ENCODE measurements at regions not wholly inside any gene's neighbourhood (a gene's known extent, or its start where the extent isn't known, plus 50 kb on each side); places are given as distances from the start of the nearest gene placed in this dataset.

- no peak for DNase-seq
These were observed 1278.6 kb downstream of the PCDH7 start for GRCh38 chr4:31998807-31999206.

GRCh38 chr4:31999848-32000247 is 1279.7 kb downstream of the PCDH7 start:
- DNase-seq: no peak

- no peak for DNase-seq
These were observed 1280.8 kb downstream of the PCDH7 start for GRCh38 chr4:32000846-32001488.

- DNase-seq: no peak
These were observed 1282.0 kb downstream of the PCDH7 start for GRCh38 chr4:32002037-32002747.

GRCh38 chr4:32003548-32003947 is 1283.4 kb downstream of the PCDH7 start:
- DNase-seq: no peak

GRCh38 chr4:32010221-32010620 is 1290.1 kb downstream of the PCDH7 start:
- no peak for DNase-seq

GRCh38 chr4:32022071-32022470 is 1301.9 kb downstream of the PCDH7 start:
- DNase-seq: no peak

- no peak for DNase-seq
These were observed 1305.8 kb downstream of the PCDH7 start for GRCh38 chr4:32025851-32026459.

GRCh38 chr4:32030406-32030805 is 1310.2 kb downstream of the PCDH7 start:
- DNase-seq: no peak

GRCh38 chr4:32031026-32031425 is 1310.9 kb downstream of the PCDH7 start:
- no peak for DNase-seq

- no peak for DNase-seq
These were observed 1312.0 kb downstream of the PCDH7 start for GRCh38 chr4:32032136-32032672.

GRCh38 chr4:32037399-32037798 is 1317.2 kb downstream of the PCDH7 start:
- no peak for DNase-seq

- no peak for DNase-seq
These were observed 1322.5 kb downstream of the PCDH7 start for GRCh38 chr4:32042486-32043247.

- DNase-seq: no peak
These were observed 1323.1 kb downstream of the PCDH7 start for GRCh38 chr4:32043248-32043633.

- no peak for DNase-seq
These were observed 1341.7 kb downstream of the PCDH7 start for GRCh38 chr4:32061916-32062315.

- DNase-seq: no peak
These were observed 1353.4 kb downstream of the PCDH7 start for GRCh38 chr4:32073542-32073941.

- no peak for DNase-seq
These were observed 1367.0 kb downstream of the PCDH7 start for GRCh38 chr4:32087211-32087610.

GRCh38 chr4:32094987-32095386 is 1374.8 kb downstream of the PCDH7 start:
- DNase-seq: no peak

- DNase-seq: no peak
These were observed 1382.7 kb downstream of the PCDH7 start for GRCh38 chr4:32102896-32103295.

GRCh38 chr4:32106767-32107166 is 1386.6 kb downstream of the PCDH7 start:
- DNase-seq: no peak

GRCh38 chr4:32112891-32113290 is 1392.7 kb downstream of the PCDH7 start:
- DNase-seq: no peak

GRCh38 chr4:32117693-32118092 is 1397.5 kb downstream of the PCDH7 start:
- no peak for DNase-seq

- DNase-seq: no peak
These were observed 1399.7 kb downstream of the PCDH7 start for GRCh38 chr4:32119907-32120306.
